Fibroblast of lung (primary cell): ENCODE measurements at regions not wholly inside any gene's neighbourhood (a gene's known extent, or its start where the extent isn't known, plus 50 kb on each side); places are given as distances from the start of the nearest gene placed in this dataset.

Experiments used
- DNase-seq, 2 donors: peaks; one replicate each; pipeline versions ENCODE4 v3.0.0 to v3.0.0-alpha.2; 2010; ENCODE audit warnings: low read depth in 2 of 2
- H2AFZ ChIP-seq: 2 replicates; pipeline ENCODE4 v1.5.1; 2012; ENCODE audit warnings: low read length, control low read depth, inconsistent platforms
- H3K27ac ChIP-seq: 2 replicates; pipeline ENCODE4 v1.5.1; 2011; ENCODE audit warnings: low read length, control low read depth; ENCODE audit not compliant: insufficient read depth
- H3K27me3 ChIP-seq: 2 replicates; pipeline ENCODE4 v1.5.1; 2011; ENCODE audit warnings: mild to moderate bottlenecking, low read length; ENCODE audit not compliant: control insufficient read depth, insufficient read depth
- H3K36me3 ChIP-seq: 2 replicates; pipeline ENCODE4 v1.5.1; 2011; ENCODE audit warnings: low read length; ENCODE audit not compliant: control insufficient read depth, insufficient read depth
- H3K4me1 ChIP-seq: 2 replicates; pipeline ENCODE4 v1.5.1; 2011; ENCODE audit warnings: low read length; ENCODE audit not compliant: control insufficient read depth, insufficient read depth; ENCODE audit errors: extremely low read depth
- H3K4me2 ChIP-seq: 2 replicates; pipeline ENCODE4 v1.5.1; 2011; ENCODE audit warnings: low read length, control low read depth; ENCODE audit not compliant: insufficient read depth; ENCODE audit errors: extremely low read depth
- H3K4me3 ChIP-seq, 4 experiments: fragments of 200-600 bp in 1 of 4; sonication (generic) in 1 of 4; replicated peaks in 1 of 4; 2 replicates each; pipeline ENCODE4 v1.5.1; 2011 to 2016; ENCODE audit warnings: low read length in 4 of 4, low read depth in 3 of 4, mild to moderate bottlenecking in 3 of 4, control low read depth in 2 of 4, inconsistent platforms in 1 of 4, mixed read lengths in 1 of 4; ENCODE audit not compliant: insufficient read depth in 1 of 4; ENCODE audit errors: control extremely low read depth in 1 of 4
- H3K79me2 ChIP-seq: 2 replicates; pipeline ENCODE4 v1.5.1; 2012; ENCODE audit warnings: mild to moderate bottlenecking, low read length, inconsistent platforms; ENCODE audit not compliant: control insufficient read depth, insufficient read depth
- H3K9ac ChIP-seq: 2 replicates; pipeline ENCODE4 v1.5.1; 2011; ENCODE audit warnings: mild to moderate bottlenecking, low read length, control low read depth; ENCODE audit not compliant: insufficient read depth
- H3K9me3 ChIP-seq: 2 replicates; pipeline ENCODE4 v1.5.1; 2012; ENCODE audit warnings: low read depth, low read length; ENCODE audit not compliant: control insufficient read depth, insufficient read depth
- H4K20me1 ChIP-seq: 2 replicates; pipeline ENCODE4 v1.5.1; 2011; ENCODE audit warnings: low read length; ENCODE audit not compliant: control insufficient read depth, insufficient read depth; ENCODE audit errors: extremely low read depth
- EZH2 ChIP-seq: IDR thresholded peaks from 2 replicates; pipeline ENCODE4 v1.5.1; 2012; ENCODE audit warnings: low read length, control low read depth, mild to moderate bottlenecking; ENCODE audit errors: missing control alignments
- TF ChIP-seq, protein P1 (sequence below), 2 donors: IDR thresholded peaks in 1 of 2; conservative IDR thresholded peaks in 1 of 2; 1 replicate in 1 of 2; 2 replicates in 1 of 2; pipeline ENCODE4 v1.5.1; 2011 to 2012; ENCODE audit warnings: low read length in 2 of 2, control low read depth in 1 of 2, inconsistent platforms in 1 of 2, low read depth in 1 of 2, mild to moderate bottlenecking in 1 of 2

DNA sequence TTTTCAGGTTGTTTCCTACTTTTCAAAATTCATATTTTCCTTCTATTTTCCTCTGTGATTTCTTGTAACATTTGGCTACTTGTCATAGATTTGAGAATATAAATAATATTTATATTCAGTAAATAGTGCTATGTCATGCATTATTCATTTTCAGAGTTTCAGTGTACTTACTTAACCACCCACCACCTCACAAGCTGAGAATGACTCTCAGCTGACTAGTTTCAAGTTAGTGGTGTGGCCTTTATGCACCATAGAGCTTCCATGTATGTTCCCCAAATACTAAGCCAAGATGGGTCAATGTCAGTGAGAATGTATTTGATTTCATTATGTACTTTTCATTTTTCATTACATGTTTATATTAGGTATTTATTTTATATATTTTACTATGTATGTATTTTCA is 56.9 kb upstream of the RGS1 start:
- no peak for DNase-seq
- H3K36me3 ChIP-seq = no peaks in the 10 kb centered on the region
- TF ChIP-seq EZH2 = no peak
- TF ChIP-seq, protein P1, sequence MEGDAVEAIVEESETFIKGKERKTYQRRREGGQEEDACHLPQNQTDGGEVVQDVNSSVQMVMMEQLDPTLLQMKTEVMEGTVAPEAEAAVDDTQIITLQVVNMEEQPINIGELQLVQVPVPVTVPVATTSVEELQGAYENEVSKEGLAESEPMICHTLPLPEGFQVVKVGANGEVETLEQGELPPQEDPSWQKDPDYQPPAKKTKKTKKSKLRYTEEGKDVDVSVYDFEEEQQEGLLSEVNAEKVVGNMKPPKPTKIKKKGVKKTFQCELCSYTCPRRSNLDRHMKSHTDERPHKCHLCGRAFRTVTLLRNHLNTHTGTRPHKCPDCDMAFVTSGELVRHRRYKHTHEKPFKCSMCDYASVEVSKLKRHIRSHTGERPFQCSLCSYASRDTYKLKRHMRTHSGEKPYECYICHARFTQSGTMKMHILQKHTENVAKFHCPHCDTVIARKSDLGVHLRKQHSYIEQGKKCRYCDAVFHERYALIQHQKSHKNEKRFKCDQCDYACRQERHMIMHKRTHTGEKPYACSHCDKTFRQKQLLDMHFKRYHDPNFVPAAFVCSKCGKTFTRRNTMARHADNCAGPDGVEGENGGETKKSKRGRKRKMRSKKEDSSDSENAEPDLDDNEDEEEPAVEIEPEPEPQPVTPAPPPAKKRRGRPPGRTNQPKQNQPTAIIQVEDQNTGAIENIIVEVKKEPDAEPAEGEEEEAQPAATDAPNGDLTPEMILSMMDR (conservative IDR thresholded peaks at IDR 0.05 in 1 of 2, IDR thresholded peaks at IDR 0.05 in 1 of 2; ENCODE audit: low read depth in 1 of 2, low read length in 2 of 2) = no peak

DNA sequence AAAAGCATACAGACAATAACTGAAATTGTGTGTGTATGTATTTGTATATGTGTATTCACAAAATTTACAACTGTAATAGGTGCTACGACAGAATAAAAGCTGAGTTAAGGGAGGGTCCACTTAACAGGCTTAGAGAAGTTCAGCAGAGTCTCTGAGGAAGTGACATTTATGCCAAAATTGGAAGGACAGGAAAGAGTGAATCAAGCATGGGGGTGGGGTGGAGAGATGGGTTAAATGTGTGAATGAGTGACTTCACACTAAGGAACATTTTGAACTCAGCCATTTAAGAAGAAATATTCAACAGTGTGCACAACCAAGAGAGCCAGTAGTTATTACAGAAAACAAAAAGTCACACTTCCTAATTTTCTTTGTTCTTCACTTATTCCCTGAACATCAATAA is 53.8 kb upstream of the RGS1 start:
- no peak overlapping the region for H3K27ac ChIP-seq
- no peaks in the 10 kb centered on the region for H3K27me3 ChIP-seq
- no peak overlapping the region for H3K4me3 ChIP-seq
- no peak overlapping the region for H3K9ac ChIP-seq
- H3K79me2 ChIP-seq = no peaks in the 10 kb centered on the region
- H3K4me2 ChIP-seq = no peak overlapping the region
- H3K36me3 ChIP-seq = no peaks in the 10 kb centered on the region
- no peaks in the 10 kb centered on the region for H3K4me1 ChIP-seq
- H3K9me3 ChIP-seq = no peaks in the 10 kb centered on the region
- TF ChIP-seq EZH2 = no peak
- TF ChIP-seq, protein P1 (conservative IDR thresholded peaks at IDR 0.05 in 1 of 2, IDR thresholded peaks at IDR 0.05 in 1 of 2; ENCODE audit: low read depth in 1 of 2, low read length in 2 of 2) = no peak
- H2AFZ ChIP-seq = no peak overlapping the region
- H4K20me1 ChIP-seq = no peaks in the 10 kb centered on the region
- no peak for DNase-seq

More for the DNA sequence above, 56.9 kb upstream of the RGS1 start:
- Histone ChIP-seq H3K4me3 (no peak overlapping the region), H3K4me1 (no peaks in the 10 kb centered on the region), H2AFZ (no peak overlapping the region), H3K9ac (no peak overlapping the region), H3K9me3 (no peaks in the 10 kb centered on the region), H4K20me1 (no peaks in the 10 kb centered on the region), H3K4me2 (no peak overlapping the region), H3K27ac (no peak overlapping the region), H3K27me3 (no peaks in the 10 kb centered on the region), H3K79me2 (no peaks in the 10 kb centered on the region)

DNA sequence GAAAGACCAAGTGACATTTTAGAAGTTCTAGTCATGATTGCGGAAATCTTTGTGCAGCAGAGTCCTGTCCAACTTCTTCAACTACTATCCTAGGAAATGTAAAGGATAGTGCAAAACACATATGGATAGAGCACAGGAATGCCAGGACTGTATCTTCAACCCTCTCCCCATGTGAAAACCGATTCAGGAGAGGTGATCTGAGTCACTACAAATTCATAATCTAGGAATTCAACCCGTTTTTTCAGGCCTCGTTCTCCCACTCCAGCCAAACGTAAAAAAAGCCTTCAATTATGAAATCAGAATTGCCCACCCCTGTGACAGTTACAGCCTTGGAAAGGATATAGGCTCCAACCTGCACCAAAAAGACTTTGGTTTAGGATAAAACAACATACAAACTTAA is 52.9 kb upstream of the RGS1 start:
- no peak overlapping the region for H3K4me3 ChIP-seq
- H3K27ac ChIP-seq = no peak overlapping the region
- no peaks in the 10 kb centered on the region for H3K4me1 ChIP-seq
- no peaks in the 10 kb centered on the region for H3K27me3 ChIP-seq
- TF ChIP-seq EZH2 = no peak
- TF ChIP-seq, protein P1 (conservative IDR thresholded peaks at IDR 0.05 in 1 of 2, IDR thresholded peaks at IDR 0.05 in 1 of 2; ENCODE audit: low read depth in 1 of 2, low read length in 2 of 2) = no peak
- H3K9me3 ChIP-seq = no peaks in the 10 kb centered on the region
- H3K79me2 ChIP-seq = no peaks in the 10 kb centered on the region
- H3K36me3 ChIP-seq = no peaks in the 10 kb centered on the region
- peak in 1 of 2 donors; percentile 66 for DNase-seq
- H2AFZ ChIP-seq = no peak overlapping the region
- H3K4me2 ChIP-seq = no peak overlapping the region
- no peaks in the 10 kb centered on the region for H4K20me1 ChIP-seq
- no peak overlapping the region for H3K9ac ChIP-seq
